HepG2 (cell line): ENCODE measurements at regions not wholly inside any gene's neighbourhood (a gene's known extent, or its start where the extent isn't known, plus 50 kb on each side); places are given as distances from the start of the nearest gene placed in this dataset.
A peak's percentile ranks its signal among the peaks of the same experiment; 100 is the strongest.

Source experiments
- CTCF ChIP-seq: sonication (generic); formaldehyde crosslinking; IDR thresholded peaks from 2 replicates; pipeline ENCODE4 v1.5.0; 2020; ENCODE audit warnings: mild to moderate bottlenecking, missing genetic modification reagents, moderate library complexity
- ESRRA ChIP-seq: sonication (generic); formaldehyde crosslinking; IDR thresholded peaks from 2 replicates; pipeline ENCODE4 v1.5.1; 2020; ENCODE audit warnings: mild to moderate bottlenecking, low read depth, missing genetic modification reagents
- EZH2 ChIP-seq: conservative IDR thresholded peaks from 2 replicates; pipeline ENCODE4 v1.6.1; 2012; ENCODE audit warnings: mild to moderate bottlenecking, low read depth, low read length, moderate library complexity
- HDAC6 ChIP-seq: fragments of 200-600 bp; sonication (generic); IDR thresholded peaks from 2 replicates; pipeline ENCODE4 v1.7.0; 2017; ENCODE audit warnings: mild to moderate bottlenecking, antibody characterized with exemption, low read length, low read depth
- HMGXB4 ChIP-seq, 2 experiments: sonication (generic) in 1 of 2; formaldehyde crosslinking in 1 of 2; IDR thresholded peaks; 2 replicates each; pipeline versions ENCODE4 v1.4.0 to v1.6.1; 2018 to 2020; ENCODE audit warnings: missing genetic modification reagents in 2 of 2, borderline replicate concordance in 1 of 2, low read depth in 1 of 2, mild to moderate bottlenecking in 1 of 2, missing biosample characterization in 1 of 2
- POLR2A ChIP-seq, 2 experiments: IDR thresholded peaks; 2 replicates each; pipeline ENCODE4 v1.6.1; 2011; ENCODE audit warnings: low read depth in 2 of 2, low read length in 2 of 2, mild to moderate bottlenecking in 1 of 2, moderate library complexity in 1 of 2; ENCODE audit not compliant: insufficient read depth in 1 of 2
- REPIN1 ChIP-seq: sonication (generic); formaldehyde crosslinking; IDR thresholded peaks from 2 replicates; pipeline ENCODE4 v1.8.0; 2022; ENCODE audit warnings: missing genetic modification reagents, low read depth, mild to moderate bottlenecking, borderline replicate concordance
- ZNF761 ChIP-seq: sonication (generic); formaldehyde crosslinking; conservative IDR thresholded peaks from 2 replicates; pipeline ENCODE4 v1.4.0; 2020; ENCODE audit warnings: mild to moderate bottlenecking, missing genetic modification reagents
- TF ChIP-seq, protein P1 (sequence below): sonication (generic); formaldehyde crosslinking; IDR thresholded peaks from 2 replicates; pipeline ENCODE4 v1.5.0; 2020; ENCODE audit warnings: missing genetic modification reagents

DNA sequence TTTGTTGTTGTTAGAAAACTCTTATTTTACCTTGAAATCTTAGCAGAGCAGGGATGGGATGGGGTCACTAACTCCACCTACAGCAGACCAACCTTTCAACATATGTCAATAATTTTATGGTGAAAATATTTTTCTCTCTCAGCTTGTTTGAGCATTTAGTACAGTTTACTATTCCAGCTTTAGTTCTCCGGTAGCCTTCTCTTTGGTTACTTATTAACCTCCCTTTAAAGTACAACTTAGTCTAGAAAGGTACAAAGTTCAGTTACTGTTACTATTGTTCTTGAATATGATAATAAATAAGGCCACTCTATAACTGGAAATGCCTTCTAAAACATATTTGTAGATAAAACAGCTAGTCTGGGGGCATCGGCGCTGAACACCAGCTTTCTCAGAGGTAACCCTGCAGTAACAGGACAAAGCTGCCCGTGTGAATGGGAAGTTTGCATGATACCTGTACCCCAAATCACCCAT, 233.3 kb downstream of the PCSK1 start:
- TF ChIP-seq ZNF761 (CRISPR knock-in tag) (no peak), EZH2 (no peak), HMGXB4 (CRISPR knock-in tag; IDR thresholded peaks at IDR 0.05; ENCODE audit: borderline replicate concordance in 1 of 2, low read depth in 1 of 2) (peak in 1 of 2 experiments; percentile 25; a peak in 2 of 4 replicates), HDAC6 (no peak), REPIN1 (CRISPR knock-in tag) (no peak; the same call in 1 of the 2 replicates), CTCF (0 out of 2 replicates have a peak, but pooled peaks have one; percentile 12), POLR2A (IDR thresholded peaks at IDR 0.05; ENCODE audit: insufficient read depth in 1 of 2, low read depth in 2 of 2, low read length in 2 of 2) (no peak), ESRRA (CRISPR knock-in tag) (no peak)
- TF ChIP-seq, protein P1, sequence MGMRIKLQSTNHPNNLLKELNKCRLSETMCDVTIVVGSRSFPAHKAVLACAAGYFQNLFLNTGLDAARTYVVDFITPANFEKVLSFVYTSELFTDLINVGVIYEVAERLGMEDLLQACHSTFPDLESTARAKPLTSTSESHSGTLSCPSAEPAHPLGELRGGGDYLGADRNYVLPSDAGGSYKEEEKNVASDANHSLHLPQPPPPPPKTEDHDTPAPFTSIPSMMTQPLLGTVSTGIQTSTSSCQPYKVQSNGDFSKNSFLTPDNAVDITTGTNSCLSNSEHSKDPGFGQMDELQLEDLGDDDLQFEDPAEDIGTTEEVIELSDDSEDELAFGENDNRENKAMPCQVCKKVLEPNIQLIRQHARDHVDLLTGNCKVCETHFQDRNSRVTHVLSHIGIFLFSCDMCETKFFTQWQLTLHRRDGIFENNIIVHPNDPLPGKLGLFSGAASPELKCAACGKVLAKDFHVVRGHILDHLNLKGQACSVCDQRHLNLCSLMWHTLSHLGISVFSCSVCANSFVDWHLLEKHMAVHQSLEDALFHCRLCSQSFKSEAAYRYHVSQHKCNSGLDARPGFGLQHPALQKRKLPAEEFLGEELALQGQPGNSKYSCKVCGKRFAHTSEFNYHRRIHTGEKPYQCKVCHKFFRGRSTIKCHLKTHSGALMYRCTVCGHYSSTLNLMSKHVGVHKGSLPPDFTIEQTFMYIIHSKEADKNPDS, result no peak
